ENCODE measurements at regions not wholly inside any gene's neighbourhood (a gene's known extent, or its start where the extent isn't known, plus 50 kb on each side); places are given as distances from the start of the nearest gene placed in this dataset.
"Not testable (repeated sequence)": the region's sequence is repeated elsewhere in the genome, so short reads cannot be mapped to it uniquely, and the experiment has no call there.

DNA sequence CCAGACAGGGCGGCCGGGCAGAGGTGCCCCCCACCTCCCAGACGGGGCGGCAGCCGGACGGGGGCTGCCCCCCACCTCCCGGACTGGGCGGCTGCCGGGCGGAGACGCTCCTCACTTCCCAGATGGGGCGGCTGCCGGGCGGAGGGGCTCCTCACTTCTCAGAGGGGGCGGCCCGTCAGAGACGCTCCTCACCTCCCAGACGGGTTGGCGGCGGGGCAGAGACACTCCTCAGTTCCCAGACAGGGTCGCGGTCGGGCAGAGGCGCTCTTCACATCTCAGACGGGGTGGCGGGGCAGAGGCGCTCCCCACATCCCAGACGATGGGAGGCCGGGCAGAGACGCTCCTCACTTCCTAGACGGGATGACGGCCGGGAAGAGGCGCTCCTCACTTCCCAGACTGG, 68.5 kb upstream of the GPC4 start:
- H3K27ac ChIP-seq; H3K4me1 ChIP-seq (replicated peaks in 1 of 2); ATAC-seq (replicated peaks in 6 of 8); H3K4me3 ChIP-seq; in situ Hi-C loops (cut with MboI; ENCODE audit: low pct_unique_long_range_greater_than_20kb in 2 of 9, low sequenced_read_pairs in 9 of 9, unreplicated experiment in 9 of 9): not testable (repeated sequence)
- WGBS, 10 experiments, result no CpG with 5 or more reads among the region's 34 CpGs

DNA sequence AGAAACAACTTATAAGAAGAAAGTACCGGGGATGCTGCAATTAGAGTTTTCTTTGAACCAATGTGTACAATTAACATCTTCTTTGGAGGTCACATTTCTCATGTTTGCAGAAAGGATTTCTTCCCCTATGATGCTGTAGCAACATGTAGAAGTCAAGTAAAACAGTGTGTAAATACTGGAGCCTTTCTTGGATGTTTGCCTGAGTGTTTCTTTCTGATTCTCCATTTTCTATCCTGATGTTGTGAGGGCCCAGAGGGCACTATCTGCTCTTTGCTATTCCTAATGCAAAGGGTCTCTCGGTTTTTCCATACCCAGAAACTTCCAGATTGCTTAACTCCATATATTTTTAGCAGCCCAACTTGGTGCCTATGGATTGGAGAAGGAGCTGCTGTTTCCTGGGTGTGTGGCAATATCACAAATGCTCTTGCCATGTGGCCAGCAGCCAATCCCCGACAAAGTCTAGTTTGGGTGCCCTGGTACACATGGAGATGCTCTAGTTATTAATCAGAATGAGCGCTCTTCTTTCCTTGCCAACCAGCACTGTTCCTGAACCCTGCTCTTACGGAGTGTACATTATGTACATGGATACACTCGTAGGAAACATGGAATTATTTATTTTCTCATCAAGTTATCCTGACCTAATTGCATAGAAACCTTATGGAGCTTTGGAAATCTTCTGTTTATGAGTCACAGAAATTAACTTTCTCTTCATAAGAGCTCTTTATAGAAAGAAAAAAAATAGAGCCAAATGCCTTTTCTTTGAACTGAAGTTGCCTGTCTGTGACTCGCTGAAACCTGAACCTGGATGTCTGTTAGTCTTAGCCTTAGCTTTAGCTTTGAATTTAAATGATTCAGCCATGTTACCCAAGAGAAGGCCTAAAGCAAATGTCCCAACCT, 67.0 kb upstream of the GPC4 start:
- in situ Hi-C loops (cut with MboI; ENCODE audit: low pct_unique_long_range_greater_than_20kb in 2 of 9, low sequenced_read_pairs in 9 of 9, unreplicated experiment in 9 of 9), result no loop called here
- 3 to 100% (median 67%) methylated on average over 1 to 7 of the region's 7 CpGs; no CpG with 5 or more reads in 5 of the 10 experiments for WGBS, 10 experiments
- Histone ChIP-seq H3K27ac (no peak overlapping the region), H3K4me3 (no peak overlapping the region), H3K4me1 (replicated peaks in 1 of 2) (no peaks in the 10 kb centered on the region)
- peak in 1 of 8 experiments; percentile 76 for ATAC-seq (replicated peaks in 6 of 8)

DNA sequence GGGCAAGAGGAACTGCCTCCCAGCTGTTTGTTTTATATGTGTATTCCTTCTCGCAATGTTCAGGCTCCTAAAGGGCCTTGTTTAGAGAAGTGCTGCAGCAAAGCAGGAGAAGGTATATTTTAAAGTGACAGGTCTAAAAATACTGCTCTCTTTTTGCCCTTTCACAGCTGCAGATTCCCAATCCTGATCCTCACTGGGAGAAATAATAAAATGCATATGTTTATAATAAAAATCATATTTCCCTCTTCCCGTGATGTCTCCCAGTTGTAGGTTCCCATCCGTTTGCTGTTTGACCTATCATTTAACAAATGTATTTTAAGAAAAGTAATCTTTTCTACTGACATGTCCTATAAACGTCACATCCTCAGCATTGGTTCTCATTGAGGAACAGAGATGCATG, 62.7 kb upstream of the GPC4 start:
- ATAC-seq (replicated peaks in 6 of 8), result no peak
- WGBS, 10 experiments, result 34 to 80% (median 59%) methylated on average over 1 to 3 of the region's 4 CpGs; no CpG with 5 or more reads in 6 of the 10 experiments
- no peak overlapping the region for H3K27ac ChIP-seq
- no peak overlapping the region for H3K4me3 ChIP-seq
- H3K4me1 ChIP-seq (replicated peaks in 1 of 2), result no peaks in the 10 kb centered on the region
- in situ Hi-C loops (cut with MboI; ENCODE audit: low pct_unique_long_range_greater_than_20kb in 2 of 9, low sequenced_read_pairs in 9 of 9, unreplicated experiment in 9 of 9), result no loop called here

DNA sequence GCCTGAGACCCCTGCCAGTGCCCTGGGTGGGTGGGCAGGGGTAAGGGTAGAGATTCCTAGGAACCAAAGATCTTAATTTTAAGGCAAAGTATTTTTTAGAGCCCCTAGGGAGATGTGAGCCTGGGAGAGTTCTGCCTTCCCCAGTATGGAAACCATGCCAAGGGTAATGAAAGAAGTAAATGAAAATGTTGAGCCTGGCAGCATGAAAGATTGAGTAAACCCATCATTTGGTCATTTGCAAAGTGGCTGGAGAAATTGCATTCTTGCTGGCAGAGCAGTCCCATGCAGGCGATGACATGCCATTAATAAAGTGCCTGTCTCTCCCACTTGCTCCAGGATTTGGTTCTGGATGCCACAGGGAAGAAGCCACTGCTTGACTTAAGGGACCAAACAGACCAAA, 60.7 kb upstream of the GPC4 start:
- Histone ChIP-seq H3K27ac (no peak overlapping the region), H3K4me3 (no peak overlapping the region), H3K4me1 (replicated peaks in 1 of 2) (no peaks in the 10 kb centered on the region)
- in situ Hi-C loops (cut with MboI; ENCODE audit: low pct_unique_long_range_greater_than_20kb in 2 of 9, low sequenced_read_pairs in 9 of 9, unreplicated experiment in 9 of 9), result no loop called here
- WGBS, 10 experiments, result 75% methylated on average over 1 of the region's 1 CpG; no CpG with 5 or more reads in 9 of the 10 experiments
- peak in 1 of 8 experiments; percentile 26 for ATAC-seq (replicated peaks in 6 of 8)

DNA sequence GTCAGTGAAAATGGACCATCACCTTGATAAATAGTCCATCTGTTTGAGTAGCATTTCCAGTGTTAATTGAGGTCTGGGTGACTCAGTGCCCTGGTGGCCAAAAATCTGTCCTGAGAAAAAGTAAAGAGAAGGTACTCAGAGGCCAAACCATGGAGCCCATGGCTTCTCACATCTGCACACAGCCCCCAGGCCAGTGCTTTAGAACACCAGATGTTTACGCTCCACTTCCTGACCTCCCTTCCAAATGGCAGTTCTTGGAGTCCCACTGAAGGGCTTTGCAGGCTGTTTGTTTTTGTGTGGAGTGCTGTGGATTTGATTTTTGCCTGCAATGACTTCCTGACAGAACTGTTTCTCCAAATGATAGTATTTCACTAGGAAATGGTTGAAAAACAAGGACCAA, 60.2 kb upstream of the GPC4 start:
- Histone ChIP-seq H3K27ac (no peak overlapping the region), H3K4me1 (replicated peaks in 1 of 2) (no peaks in the 10 kb centered on the region), H3K4me3 (no peak overlapping the region)
- in situ Hi-C loops (cut with MboI; ENCODE audit: low pct_unique_long_range_greater_than_20kb in 2 of 9, low sequenced_read_pairs in 9 of 9, unreplicated experiment in 9 of 9), result no loop called here
- ATAC-seq (replicated peaks in 6 of 8), result no peak
- 80% methylated on average over 1 of the region's 1 CpG; no CpG with 5 or more reads in 9 of the 10 experiments for WGBS, 10 experiments

DNA sequence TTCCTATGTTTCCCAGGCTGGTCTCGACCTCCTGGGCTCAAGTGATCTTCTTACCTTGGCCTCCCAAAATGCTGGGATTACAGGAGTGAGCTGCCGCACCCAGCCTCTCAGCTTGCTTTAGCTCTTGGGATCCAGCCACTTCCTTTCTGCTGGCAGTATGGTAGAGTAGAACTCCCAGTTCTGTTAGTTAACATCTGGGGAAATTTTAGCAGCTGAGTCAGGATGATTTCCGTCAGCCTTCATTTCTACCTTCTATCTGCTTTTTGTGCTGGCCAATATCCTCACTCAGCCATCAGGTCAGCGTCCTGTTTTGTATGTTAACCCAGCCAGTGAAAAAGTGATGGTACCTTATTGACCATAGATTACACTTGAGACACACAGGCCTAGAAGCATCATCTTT, 59.3 kb upstream of the GPC4 start:
- in situ Hi-C loops (cut with MboI; ENCODE audit: low pct_unique_long_range_greater_than_20kb in 2 of 9, low sequenced_read_pairs in 9 of 9, unreplicated experiment in 9 of 9), result no loop called here
- H3K4me1 ChIP-seq (replicated peaks in 1 of 2), result no peaks in the 10 kb centered on the region
- no peak overlapping the region for H3K4me3 ChIP-seq
- H3K27ac ChIP-seq, result no peak overlapping the region
- 0 to 86% (median 64%) methylated on average over 1 to 2 of the region's 4 CpGs; no CpG with 5 or more reads in 6 of the 10 experiments for WGBS, 10 experiments
- no peak for ATAC-seq (replicated peaks in 6 of 8)

DNA sequence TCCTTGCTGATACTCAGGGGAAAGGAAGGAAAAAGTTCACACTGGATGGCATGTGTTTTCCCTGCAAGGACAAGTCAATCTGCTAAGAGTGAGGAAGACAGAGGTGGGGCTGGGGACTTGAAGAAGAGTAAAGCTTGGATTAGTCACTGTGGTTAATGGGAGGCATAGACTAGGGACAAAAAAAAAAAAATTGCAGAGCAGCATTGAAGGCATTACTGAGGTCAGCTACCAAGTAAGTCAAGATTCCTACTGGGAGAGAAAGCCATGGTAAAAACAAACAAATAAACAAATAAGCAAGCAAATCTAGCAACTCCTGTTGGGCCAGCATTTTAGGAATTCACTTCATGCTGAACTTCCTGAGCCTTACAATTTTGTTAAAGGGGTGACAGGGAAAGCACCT, 58.2 kb upstream of the GPC4 start:
- no peak for ATAC-seq (replicated peaks in 6 of 8)
- Histone ChIP-seq H3K4me3 (no peak overlapping the region), H3K4me1 (replicated peaks in 1 of 2) (no peaks in the 10 kb centered on the region), H3K27ac (no peak overlapping the region)
- in situ Hi-C loops (cut with MboI; ENCODE audit: low pct_unique_long_range_greater_than_20kb in 2 of 9, low sequenced_read_pairs in 9 of 9, unreplicated experiment in 9 of 9), result no loop called here

DNA sequence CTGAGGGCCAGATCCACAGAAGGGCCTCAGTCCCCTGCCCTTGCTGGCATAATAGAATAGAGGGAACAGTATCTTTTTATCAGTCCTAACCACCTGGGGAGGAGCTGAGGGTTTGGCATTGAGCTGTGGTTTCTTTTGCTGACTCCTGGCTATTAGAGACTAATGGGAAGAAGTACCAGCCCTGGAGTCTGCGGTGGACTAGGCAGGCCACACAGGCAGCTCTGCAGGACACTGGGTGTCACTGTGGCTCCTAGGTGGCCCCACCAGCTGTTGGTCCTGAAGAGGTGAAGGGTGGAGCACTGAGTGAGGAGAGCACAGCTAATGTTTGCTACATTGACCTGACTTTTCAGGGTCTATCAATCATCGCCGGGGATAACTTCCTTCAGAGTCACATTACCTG, 52.8 kb upstream of the GPC4 start:
- no peaks in the 10 kb centered on the region for H3K4me1 ChIP-seq (replicated peaks in 1 of 2)
- no peak overlapping the region for H3K4me3 ChIP-seq
- in situ Hi-C loops (cut with MboI; ENCODE audit: low pct_unique_long_range_greater_than_20kb in 2 of 9, low sequenced_read_pairs in 9 of 9, unreplicated experiment in 9 of 9), result no loop called here
- no peak overlapping the region for H3K27ac ChIP-seq
- WGBS, 10 experiments, result 60 to 100% methylated on average over 1 to 2 of the region's 3 CpGs; no CpG with 5 or more reads in 8 of the 10 experiments
- no peak for ATAC-seq (replicated peaks in 6 of 8)

DNA sequence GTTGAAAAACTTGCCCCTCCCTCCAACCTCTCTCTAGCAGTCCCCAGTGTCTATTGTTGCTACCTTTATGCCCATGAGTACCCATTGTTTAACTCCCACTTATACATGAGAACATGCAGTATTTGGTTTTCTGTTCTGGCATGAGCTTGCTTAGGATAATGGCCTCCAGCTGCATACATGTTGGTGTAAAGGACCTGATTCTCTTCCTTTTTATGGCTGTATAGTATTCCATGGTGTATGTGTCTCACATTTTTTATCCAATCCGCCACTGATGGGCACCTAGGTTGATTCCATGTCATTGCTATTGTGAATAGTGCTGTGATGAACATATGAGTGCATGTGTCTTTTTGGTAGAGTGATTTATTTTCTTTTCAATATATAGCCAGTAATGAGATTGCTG, 50.0 kb upstream of the GPC4 start:
- no peak for ATAC-seq (replicated peaks in 6 of 8)
- 25 to 100% methylated on average over 1 of the region's 1 CpG; no CpG with 5 or more reads in 8 of the 10 experiments for WGBS, 10 experiments
- in situ Hi-C loops (cut with MboI; ENCODE audit: low pct_unique_long_range_greater_than_20kb in 2 of 9, low sequenced_read_pairs in 9 of 9, unreplicated experiment in 9 of 9), result no loop called here

More for the DNA sequence above, 50.0 kb upstream of the GPC4 start:
- Histone ChIP-seq H3K4me3 (no peak overlapping the region), H3K27ac (no peak overlapping the region), H3K4me1 (replicated peaks in 1 of 2) (no peaks in the 10 kb centered on the region)

Data from motor neuron (in vitro differentiated cells).